Renal pelvis (tissue), 1 donor: ENCODE measurements at regions not wholly inside any gene's neighbourhood (a gene's known extent, or its start where the extent isn't known, plus 50 kb on each side); places are given as distances from the start of the nearest gene placed in this dataset.
"Not testable (repeated sequence)": the region's sequence is repeated elsewhere in the genome, so short reads cannot be mapped to it uniquely, and the experiment has no call there.

Experiments used
- DNase-seq: peaks from one replicate; pipeline ENCODE4 v3.0.0-alpha.2; 2013

DNA sequence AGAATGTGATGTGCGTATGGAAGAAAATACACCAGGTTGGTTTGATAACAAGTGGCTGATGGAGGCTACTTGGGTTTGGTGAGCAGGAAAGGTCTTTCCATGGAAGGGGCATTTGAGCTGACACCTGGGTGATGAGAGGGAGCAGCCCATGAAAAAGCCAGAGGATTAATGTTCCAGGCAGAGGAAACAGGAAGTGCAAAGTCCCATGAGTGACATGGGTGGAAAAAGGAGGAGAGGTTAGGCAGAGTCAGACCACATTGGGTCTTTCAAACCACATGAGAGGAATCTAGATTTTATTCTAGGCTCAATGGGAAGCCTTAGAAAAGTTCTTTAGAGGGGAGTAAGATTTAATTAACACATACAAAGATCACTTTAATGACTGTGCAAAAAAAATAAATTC lies 195.7 kb downstream of the LRATD1 start:
- DNase-seq = no peak

DNA sequence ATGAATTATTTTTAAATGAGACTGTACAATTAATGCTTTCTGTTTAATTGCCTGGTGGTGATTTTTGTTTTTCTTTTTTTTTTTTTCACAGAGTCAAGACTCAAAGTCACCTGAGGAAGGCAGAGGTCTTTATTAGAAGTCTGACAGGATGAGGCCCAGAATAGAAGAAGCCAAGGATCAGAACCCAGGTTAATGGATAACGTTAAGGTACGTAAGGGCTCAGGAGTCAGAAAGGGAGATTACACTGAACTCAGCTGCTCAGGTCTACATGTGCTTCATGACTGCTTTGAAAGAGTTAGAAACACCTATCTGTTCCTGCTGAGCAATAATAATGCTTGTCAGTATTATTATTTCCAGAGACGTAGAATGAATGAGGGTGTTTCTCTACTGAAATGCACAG lies 196.5 kb downstream of the LRATD1 start:
- no peak for DNase-seq

DNA sequence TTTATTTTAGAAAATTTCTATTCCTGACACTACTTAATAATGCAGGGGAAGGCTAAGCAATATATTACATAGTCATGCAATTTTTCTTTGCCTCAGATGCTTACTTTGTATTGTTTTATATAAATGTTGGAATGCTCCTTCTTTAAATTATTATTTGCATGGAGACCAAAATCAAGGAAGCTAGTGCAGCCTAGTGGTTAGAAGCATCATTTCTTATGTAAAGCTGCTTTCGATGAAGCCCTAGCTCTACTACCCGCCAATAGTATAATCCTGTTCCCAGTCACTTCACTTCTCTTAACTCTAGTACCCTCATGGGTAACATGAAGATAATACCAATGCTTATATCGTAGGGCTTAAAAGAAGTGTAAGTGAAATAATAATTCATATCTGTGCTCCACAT lies 198.9 kb downstream of the LRATD1 start:
- DNase-seq = no peak

DNA sequence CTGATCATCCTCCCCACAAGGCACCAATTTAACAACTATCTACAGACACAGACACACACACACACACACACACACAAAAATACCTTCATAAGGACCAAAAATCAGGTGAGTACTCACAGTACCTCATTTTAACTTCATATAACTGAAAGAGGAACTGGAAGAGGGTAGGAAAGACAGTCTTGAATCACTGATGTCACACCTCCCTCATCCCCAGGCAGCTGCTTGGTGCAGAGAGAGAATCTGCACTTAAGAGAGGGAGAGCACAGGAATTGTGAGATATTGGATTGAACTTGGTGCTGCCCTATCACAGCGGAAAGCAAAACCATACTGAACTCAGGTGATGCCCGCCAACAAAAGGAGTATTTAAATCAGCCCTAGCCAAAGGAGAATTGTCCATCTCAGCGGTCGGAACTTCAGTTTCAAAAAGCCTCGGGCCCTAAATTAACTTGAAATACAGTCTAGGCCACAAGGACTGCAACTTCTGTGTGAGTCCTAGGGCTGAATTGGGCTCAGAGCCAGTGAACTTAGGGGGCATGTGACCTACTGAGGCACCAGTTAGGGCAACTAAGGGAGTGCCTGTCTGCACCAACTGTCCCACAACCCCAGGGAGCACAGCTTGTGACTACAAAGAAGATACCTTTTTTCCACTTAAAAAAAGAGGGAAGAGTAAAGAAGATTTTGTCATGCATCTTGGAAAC lies 211.1 kb downstream of the LRATD1 start:
- DNase-seq = no peak

DNA sequence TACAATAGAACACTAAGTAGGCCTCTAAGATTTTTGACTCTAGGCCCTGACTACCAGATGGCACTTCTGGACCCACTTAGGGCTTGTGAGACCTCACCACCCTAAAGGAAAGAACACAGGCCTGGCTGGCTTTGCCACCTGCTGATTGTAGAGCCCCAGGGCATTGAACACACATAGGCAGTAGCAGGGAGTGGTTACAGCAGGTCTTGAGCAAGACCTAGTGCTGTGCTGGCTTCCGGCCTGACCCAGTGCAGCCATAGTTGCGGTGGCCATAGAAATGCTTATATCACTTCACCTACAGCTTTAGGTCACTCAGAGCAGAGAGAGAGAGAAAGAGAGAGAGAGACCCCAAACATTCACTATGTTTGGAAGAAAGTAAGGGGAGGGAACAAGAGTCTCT lies 223.2 kb downstream of the LRATD1 start:
- DNase-seq = no peak

DNA sequence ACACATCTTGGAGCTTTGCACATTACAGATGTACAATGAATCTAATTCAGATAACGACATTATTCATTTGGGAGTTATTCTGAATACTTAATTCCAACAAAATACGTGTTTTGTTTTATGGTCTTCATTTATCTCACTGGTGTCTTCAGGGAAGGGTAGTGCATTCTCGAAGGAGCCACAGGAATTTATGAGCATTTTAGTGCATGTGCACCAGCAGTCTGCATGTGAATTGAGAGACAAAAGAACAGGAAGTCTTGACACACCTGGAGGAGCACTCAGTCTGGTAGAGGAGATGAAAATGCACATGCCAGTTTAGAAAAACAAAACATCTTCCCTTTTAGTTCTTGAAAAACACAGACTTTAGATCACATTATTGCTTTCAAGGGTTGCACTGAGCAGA lies 228.7 kb downstream of the LRATD1 start:
- no peak for DNase-seq

DNA sequence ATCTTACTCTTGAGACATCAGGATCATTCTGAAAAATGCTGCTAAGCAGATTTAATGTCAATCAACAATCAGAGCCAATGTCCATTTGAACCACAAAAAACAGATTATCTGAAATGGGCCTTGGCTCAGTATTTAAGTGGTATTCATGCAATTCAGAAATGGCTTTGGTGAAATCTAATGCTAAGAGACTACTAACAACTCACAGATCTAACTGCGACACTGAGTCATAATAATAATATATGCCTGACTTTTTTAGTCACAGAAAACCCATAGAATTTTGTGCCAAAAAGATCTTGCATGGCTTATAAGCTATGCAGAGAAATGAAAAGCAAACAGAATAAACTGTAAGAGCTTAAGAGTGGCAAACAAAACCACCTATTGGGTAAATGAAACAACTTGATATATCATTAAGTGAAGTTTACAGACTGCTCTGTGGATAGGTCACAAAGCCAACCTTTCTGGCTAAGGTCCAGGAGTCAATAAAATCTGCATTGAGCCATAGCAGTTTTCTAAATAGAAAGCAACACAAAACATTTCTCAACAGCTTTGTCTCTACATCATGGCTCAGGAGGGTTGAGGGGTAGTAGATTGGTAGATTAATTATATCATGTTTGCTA lies 234.3 kb downstream of the LRATD1 start:
- peak; percentile 8 for DNase-seq

DNA sequence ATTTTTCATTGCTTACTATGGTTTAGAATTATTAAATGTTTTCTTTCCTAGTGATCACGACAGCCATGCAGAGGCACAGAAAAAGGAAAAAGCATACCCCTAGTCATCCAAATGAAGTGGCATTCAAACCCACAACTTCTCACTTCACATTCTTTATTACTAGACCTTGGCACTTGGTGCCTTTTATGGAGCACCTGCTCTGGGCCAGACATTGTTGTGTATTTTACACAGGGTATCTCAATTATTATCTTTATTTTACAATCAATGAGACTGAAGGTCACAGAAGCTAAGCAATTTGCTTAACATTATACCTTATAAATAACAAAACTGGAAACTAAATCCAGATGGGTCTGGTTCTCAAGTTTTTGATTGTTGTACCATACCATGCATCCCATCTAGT lies 235.3 kb downstream of the LRATD1 start:
- no peak for DNase-seq

DNA sequence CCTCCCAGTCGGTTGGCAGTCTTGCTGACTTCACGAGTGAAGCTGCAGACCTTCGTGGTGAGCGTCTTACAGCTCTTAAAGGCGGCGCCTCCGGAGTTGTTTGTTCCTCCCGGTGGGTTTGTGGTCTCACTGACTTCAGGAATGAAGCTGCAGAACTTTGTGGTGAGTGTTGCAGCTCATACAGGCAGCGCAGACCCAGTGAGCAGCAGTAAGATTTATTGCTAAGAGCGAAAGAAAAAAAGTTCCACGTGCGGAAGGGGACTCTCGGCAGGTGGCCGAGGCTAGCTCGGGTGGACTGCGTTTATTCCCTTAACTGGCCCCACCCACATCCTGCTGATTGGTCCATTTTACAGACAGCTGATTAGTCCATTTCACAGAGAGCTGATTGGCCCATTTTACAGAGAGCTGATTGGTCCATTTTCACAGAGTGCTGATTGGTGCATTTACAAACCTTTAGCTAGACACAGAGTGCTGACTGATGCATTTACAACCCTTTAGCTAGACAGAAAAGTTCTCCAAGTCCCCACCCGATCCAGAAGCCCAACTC lies 240.3 kb downstream of the LRATD1 start:
- DNase-seq = no peak

DNA sequence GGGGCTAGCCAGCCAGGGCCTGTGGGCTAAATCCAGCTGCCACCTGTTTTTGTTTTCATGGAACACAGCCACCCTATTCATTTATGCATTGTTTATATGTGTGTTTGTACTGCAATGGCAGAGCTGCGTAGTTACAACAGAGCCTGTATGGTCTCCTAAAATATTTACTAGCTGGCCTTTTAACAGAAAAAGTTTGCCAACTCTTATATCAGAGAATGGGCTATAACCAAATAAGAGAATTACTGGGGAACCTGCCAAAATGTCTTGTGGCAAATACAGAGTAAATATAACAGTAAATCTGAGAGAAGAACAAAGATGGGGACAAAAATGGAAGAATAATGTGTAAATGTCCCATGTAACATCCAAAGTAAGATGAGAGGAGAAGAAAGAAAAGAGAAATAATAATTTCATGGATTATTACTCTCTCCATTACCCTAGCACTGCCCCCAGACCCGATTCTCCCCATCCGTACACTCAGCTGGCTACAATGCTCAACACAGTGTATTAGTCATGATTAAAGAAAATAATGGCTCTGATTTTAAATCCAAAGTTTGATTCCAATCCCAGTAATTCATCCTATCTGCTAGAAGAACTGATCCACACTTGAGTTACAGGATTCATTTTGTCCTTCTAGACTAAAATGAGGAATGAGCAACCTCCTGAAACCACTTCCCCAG lies 249.3 kb downstream of the LRATD1 start:
- DNase-seq = no peak

DNA sequence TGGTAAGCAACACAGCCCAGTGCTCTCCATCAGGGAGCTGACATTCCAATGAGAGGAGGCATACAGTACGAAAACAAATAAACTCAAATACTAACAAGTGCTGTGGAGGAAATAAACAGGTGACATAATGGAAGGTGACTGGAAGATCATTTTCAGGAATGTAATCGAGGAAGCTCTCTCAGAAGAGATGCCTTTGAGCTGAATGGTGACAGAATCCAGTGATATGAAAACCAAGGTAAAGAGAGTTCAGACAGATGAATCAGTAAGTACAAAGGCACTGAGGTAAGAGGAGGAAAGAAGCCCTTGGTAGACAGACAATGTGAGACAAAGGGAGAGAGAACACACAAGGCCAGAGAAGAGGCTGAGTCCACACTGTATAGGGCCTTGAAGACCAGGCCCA lies 252.1 kb downstream of the LRATD1 start:
- DNase-seq = no peak

DNA sequence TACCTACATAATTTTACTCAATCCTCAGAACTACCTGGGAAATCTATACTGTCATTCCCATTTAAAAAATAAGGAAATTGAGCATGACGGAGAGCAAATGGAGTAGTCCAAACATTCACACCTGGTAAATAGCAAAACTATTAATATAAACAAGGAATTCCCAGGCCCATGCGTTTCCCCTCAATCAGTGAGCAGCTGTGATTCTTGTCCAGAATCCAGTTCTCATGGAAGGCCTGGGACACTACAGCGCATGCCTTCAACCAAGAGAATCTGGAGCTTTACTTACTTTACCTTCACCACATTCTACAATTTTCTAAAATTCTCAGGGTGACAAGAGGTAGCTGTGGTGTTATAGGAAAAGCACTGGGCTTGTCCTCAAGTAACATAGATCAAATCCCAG lies 259.0 kb downstream of the LRATD1 start:
- no peak for DNase-seq

DNA sequence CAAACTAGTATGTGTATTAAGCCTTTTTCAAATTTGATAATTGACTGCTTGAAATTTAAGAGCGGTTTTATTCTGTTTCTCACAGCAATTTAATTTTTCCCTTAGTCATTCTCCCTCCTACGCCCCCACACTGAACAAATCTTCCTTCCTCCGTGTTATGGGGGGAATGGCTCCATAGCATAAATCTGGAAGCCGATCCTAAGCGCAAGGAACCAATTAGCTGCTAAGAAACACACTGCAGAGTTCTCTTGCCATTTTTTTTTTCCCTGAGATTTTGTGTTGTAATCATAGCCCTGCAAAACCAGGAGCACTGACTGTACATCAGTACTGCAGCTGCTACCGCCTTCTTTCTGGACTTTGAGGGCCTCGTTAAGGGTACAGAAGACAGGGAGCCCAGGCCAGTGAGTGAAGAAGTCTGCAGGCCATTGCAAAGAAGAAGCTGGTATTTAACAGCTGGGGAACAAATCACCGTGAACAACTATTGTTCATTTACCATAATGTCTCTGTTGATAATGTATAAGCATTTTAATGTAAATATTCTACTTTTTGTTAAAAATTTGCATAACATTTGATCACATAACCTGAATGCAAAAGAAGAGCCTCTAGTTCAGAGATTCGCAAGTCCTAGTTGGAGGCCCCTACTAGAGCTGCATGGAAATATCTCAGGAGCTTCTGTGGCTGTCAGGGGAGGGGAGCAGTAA lies 264.0 kb downstream of the LRATD1 start:
- DNase-seq = no peak

DNA sequence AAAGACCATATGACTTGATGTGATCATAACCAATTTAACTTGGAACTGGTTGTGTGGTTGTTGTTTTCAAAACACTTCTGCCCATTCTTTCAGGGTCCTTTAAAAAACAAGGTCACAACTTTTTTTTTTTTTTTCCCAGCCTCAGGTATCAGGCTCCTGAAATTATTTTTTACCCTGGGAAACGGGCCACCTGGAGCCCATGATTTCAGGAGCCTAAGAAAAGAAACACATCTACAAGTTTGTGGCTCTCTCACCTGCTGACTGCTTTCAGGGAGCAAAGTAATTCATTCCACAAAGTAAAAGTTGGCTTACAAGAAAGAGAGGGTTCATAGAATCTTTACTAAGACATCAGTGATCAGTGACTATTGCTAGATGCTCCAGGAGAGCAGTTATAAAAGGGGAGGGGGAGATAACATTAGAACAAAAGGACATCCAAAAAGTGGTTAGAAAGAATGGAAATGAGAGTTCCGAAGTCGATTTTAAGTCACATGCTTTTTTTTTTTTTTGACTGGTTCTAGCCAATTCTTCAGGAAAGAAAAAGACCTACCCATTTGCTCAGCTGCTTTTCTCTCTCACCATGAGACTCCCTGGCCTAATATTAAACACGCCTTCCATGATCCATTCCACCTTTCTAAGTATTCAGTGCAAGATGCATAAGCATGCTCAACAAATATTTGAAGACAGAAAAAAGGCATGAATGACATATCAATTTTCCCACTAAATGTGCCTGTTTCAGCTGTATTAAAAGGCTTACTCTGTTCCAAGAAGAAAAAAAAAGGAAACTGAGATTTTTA lies 267.3 kb downstream of the LRATD1 start:
- no peak for DNase-seq

DNA sequence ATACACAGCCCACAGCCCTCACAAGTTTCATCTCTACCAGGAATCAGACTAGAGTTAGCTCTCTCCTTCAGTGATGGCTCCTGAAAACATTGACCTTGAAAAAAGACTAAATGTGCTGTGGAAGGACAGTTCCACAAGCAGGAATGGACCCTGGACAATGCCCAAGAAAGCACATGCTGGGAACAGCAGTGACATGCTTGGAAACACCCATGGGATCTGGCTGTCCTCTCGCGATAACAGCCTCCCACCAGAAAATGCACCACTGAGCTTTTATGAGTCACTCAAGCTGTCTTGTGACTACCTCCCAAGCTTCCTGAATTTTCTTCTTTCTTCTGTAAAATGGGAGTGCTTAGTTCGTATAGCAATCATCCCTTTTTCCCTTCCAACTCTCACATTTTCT lies 269.2 kb downstream of the LRATD1 start:
- DNase-seq = no peak

DNA sequence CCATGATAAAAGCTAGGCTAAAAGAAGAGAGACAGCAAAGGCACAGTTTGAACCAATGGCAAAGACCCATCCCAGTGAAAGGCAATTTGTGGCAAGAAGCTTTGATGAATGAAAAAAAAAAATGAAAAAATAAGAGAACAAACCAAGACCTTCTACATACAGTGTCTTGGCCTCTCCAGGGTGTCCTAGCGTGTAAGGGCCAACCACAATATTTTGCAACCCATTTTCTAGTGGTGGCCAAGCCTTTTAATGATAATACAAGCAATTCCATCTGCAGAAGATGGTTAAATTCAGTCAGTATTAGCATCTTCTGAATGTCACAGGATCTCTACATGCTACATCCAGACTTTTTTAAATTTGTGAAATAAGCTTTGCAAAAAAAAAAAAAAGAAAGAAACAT lies 270.4 kb downstream of the LRATD1 start:
- DNase-seq = no peak

DNA sequence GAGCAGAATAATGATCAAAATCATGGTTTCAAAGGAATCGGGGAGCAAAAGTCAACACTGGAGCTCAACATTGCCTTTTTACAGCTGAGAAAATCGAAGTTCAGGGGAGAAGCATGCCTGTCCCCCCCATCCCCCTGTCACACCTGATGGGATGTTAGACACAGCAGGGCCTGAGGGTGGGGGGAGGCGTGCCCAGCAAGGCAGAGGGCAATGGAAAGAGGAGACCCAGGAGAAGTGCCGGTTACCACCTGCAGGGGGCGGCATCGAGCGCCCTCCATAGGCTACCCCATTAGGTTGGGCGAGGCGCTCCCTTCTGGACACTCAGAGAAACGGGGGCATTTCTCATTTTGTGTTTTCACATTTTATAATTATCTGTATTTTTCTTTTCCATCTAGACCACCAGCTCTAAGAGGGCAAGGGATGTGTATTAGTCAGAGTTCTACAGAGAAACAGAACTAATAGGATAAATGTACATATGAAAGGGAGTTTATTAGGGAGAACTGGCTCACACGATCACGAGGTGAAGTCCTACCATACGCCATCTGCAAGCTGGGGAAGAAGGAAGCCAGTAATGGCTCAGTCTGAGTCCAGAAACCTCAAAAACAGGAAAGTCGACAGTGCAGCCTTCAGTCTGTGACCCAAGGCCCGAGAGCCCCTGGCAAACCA lies 271.3 kb downstream of the LRATD1 start:
- DNase-seq = no peak

DNA sequence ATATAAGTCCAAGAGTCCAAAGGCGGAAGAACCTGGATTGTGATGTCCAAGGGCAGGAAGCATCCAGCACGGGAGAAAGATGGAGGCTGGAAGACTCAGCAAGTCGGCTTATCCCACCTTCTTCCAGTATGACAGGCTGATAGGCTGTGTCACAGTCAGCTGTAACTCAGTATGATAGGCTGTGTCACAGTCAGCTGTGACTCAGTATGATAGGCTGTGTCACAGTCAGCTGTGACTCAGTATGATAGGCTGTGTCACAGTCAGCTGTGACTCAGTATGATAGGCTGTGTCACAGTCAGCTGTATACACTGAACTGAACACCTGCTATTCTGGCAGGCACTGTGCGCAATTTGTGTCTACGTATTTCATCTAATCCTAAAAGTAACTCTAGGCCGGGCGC lies 271.9 kb downstream of the LRATD1 start:
- DNase-seq = not testable (repeated sequence)

DNA sequence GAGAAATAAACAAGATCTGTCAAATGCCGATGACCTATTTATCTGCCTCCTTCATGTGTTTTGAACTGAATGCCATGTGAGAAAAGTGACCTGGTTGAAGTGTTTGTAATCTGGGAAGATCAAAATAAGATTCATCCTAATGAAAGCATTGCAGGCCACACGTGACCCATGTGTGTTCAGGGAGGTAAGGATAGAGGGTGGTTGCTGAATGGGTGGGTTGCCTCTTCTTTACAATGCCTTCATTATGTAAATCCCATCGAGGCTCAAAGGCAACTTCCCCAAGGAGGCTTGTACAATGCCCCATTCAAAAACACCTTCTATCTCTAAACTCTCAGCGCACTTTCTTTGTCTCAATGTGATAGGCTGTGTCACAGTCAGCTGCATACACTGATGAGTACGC lies 273.1 kb downstream of the LRATD1 start:
- no peak for DNase-seq

DNA sequence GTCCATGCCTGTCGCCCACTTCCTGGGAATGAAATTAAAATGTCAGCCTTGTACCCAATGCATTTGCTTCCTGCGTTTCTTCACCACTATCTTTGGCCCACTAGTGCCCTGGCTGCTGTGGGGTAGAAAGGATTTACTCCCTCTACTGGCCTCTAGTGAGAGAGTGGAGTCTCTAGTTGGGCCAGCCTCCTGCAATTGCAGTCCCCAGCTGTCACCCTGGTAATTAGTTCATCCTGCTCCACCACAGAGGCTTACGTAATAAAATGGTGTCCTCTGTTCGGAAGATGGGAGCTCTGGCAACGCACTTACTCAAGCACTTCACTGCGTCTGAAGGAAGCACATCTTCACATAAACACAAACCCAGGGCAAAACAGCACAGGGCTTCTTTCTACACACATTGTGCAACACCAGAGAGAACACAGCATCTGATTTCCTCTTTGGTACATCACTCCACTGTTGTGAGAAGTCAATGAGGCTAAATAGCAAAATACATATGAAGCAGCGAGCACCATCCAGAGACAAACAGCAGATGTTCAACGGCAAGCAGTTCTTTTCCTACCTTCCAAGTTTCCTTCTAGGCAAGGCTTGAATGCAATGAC lies 274.6 kb downstream of the LRATD1 start:
- no peak for DNase-seq

DNA sequence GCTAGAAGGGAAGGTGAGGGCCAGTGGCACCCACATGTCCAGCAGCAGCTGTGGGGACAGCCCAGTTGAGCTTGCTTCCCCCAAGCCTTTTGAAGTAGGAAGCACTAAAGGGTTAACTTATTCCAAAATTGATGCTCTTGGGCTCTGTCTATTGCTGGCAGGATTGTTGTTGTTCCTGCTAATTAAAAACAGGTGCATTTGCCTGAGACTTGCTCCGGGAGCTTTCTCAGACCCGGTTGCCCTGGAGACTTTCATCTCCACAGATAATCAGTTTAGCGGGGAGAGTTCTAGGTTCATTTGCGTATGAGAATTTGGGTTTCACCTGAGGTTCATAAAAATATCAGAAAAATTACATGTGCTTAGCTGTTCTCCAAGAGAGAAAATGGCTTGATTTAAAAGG lies 277.3 kb downstream of the LRATD1 start:
- DNase-seq = no peak
